ENCODE measurements at regions not wholly inside any gene's neighbourhood (a gene's known extent, or its start where the extent isn't known, plus 50 kb on each side); places are given as distances from the start of the nearest gene placed in this dataset.
"Not testable (repeated sequence)": the region's sequence is repeated elsewhere in the genome, so short reads cannot be mapped to it uniquely, and the experiment has no call there.

DNA sequence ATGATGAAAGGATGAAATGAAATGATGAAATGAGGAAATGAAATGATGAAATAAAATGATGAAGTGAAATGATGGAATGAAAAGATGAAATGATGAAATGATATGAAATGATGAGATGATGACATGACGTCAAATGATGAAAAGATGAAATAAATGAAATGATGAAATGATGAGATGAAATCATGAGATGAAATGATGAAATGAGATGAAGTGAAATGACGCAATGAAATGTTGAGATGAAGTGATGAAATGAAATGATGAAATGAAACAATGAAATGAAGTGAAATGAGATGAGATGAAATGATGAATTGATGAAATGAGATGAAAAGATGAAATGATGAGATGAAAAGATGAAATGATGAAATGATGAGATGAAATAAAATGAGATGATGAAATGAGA is 1967.0 kb upstream of the TPTE start:
- TF ChIP-seq POLR2A, CTCF (IDR thresholded peaks at IDR 0.05): not testable (repeated sequence)
